HCT116 (cell line): ENCODE measurements at regions not wholly inside any gene's neighbourhood (a gene's known extent, or its start where the extent isn't known, plus 50 kb on each side); places are given as distances from the start of the nearest gene placed in this dataset.

Experiments used
- ATAC-seq: fragments of 200-7000 bp; cut with Tn5 transposase; 2 replicates; pipeline ENCODE4 v1.9.1; 2020; ENCODE audit warnings: mild to moderate bottlenecking, moderate library complexity
- BruUV-seq: library from RNA; stranded (reverse); fragments of 400-500 nt; replicated peaks from 2 replicates; lab custom pipeline; 2021; lab: Mats Ljungman, UMichigan
- CTCF ChIA-PET: fragments of 300-600 bp; sonication (Branson Sonifier 250); formaldehyde crosslinking; loops from one replicate; lab custom pipeline; 2021; ENCODE audit warnings: antibody characterized with exemption; lab: Charles Lee
- POLR2A ChIA-PET: fragments of 300-600, 350-600 bp; sonication (Branson Sonifier 250); formaldehyde crosslinking; loops from one replicate; lab custom pipeline; 2021; ENCODE audit warnings: antibody characterized with exemption; lab: Charles Lee
- RAD21 ChIA-PET, 2 experiments: fragments of 300-600 bp; sonication (Branson Sonifier 250); formaldehyde crosslinking; loops; one replicate each; lab custom pipeline; 2023; ENCODE audit warnings: low total read pairs in 2 of 2; ENCODE audit not compliant: uncharacterized antibody in 2 of 2, unreplicated experiment in 2 of 2, low non-redundant PET in 1 of 2; lab: Charles Lee
- DNase-seq: peaks from one replicate; pipeline ENCODE4 v3.0.0-alpha.2; 2010; ENCODE audit warnings: low read depth, low spot score
- H2AFZ ChIP-seq: fragments of 200-600 bp; shearing (Covaris generic), sonication (generic); 2 replicates; pipeline ENCODE4 v1.6.1; 2017; ENCODE audit warnings: low read depth, mixed run types, mixed read lengths, antibody characterized with exemption, low read length; ENCODE audit not compliant: poor library complexity, severe bottlenecking
- H3K27ac ChIP-seq: 2 replicates; pipeline ENCODE4 v1.5.1; 2012; ENCODE audit warnings: low read depth, low read length
- H3K27me3 ChIP-seq: fragments of 200-600 bp; sonication (generic); 2 replicates; pipeline ENCODE4 v1.6.1; 2016; ENCODE audit warnings: mixed run types, low read length, mixed read lengths; ENCODE audit not compliant: insufficient read depth
- H3K36me3 ChIP-seq, 2 experiments: fragments of 200-500 bp in 1 of 2; fragments of 200-600 bp in 1 of 2; sonication (Bioruptor generic) in 1 of 2; sonication (generic) in 1 of 2; 2 replicates each; pipeline versions ENCODE4 v1.5.1 to v1.6.1; 2014 to 2016; ENCODE audit warnings: low read length in 2 of 2, inconsistent platforms in 1 of 2, mixed read lengths in 1 of 2, mixed run types in 1 of 2; ENCODE audit not compliant: insufficient read depth in 2 of 2, control insufficient read depth in 1 of 2
- H3K4me1 ChIP-seq, 2 experiments: fragments of 200-600 bp in 1 of 2; sonication (generic) in 1 of 2; 2 replicates each; pipeline versions ENCODE4 v1.5.1 to v1.6.1; 2012 to 2017; ENCODE audit warnings: low read length in 2 of 2, inconsistent platforms in 1 of 2, mild to moderate bottlenecking in 1 of 2, mixed read lengths in 1 of 2, mixed run types in 1 of 2, moderate library complexity in 1 of 2; ENCODE audit not compliant: insufficient read depth in 2 of 2, control insufficient read depth in 1 of 2
- H3K4me2 ChIP-seq: fragments of 200-600 bp; sonication (generic); 2 replicates; pipeline ENCODE4 v1.6.1; 2017; ENCODE audit warnings: mixed run types, low read length, mixed read lengths
- H3K4me3 ChIP-seq, 2 experiments: fragments of 200-600 bp in 1 of 2; sonication (generic) in 1 of 2; replicated peaks in 1 of 2; 2 replicates each; pipeline ENCODE4 v1.5.1; 2011 to 2016; ENCODE audit warnings: low read length in 2 of 2, control low read depth in 1 of 2, low read depth in 1 of 2, mild to moderate bottlenecking in 1 of 2, mixed read lengths in 1 of 2, mixed run types in 1 of 2
- H3K79me2 ChIP-seq: fragments of 200-600 bp; sonication (generic); 2 replicates; pipeline ENCODE4 v1.6.1; 2017; ENCODE audit warnings: mild to moderate bottlenecking, mixed run types, low read length, moderate library complexity, mixed read lengths; ENCODE audit not compliant: insufficient read depth
- H3K9ac ChIP-seq: fragments of 200-600 bp; sonication (generic); 2 replicates; pipeline ENCODE4 v1.6.1; 2016; ENCODE audit warnings: low read length, mixed read lengths
- H3K9me2 ChIP-seq: fragments of 200-600 bp; sonication (generic), shearing (Covaris generic); 2 replicates; pipeline ENCODE4 v1.6.1; 2017; ENCODE audit warnings: mixed run types, mild to moderate bottlenecking, moderate library complexity; ENCODE audit not compliant: insufficient read depth
- H3K9me3 ChIP-seq, 2 experiments: fragments of 200-500 bp in 1 of 2; fragments of 200-600 bp in 1 of 2; sonication (Bioruptor generic) in 1 of 2; sonication (generic) in 1 of 2; 2 replicates each; pipeline ENCODE4 v1.6.1; 2014 to 2017; ENCODE audit warnings: low read length in 2 of 2, mixed read lengths in 2 of 2, inconsistent platforms in 1 of 2, low read depth in 1 of 2, mild to moderate bottlenecking in 1 of 2, mixed run types in 1 of 2, moderate library complexity in 1 of 2; ENCODE audit not compliant: control insufficient read depth in 1 of 2, insufficient read depth in 1 of 2
- H4K20me1 ChIP-seq: fragments of 200-600 bp; sonication (generic), shearing (Covaris generic); 2 replicates; pipeline ENCODE4 v1.6.1; 2017; ENCODE audit warnings: mixed run types, mild to moderate bottlenecking, moderate library complexity; ENCODE audit not compliant: insufficient read depth
- ATF3 ChIP-seq: IDR thresholded peaks from 2 replicates; pipeline ENCODE4 v1.6.1; 2012
- CTCF ChIP-seq, 3 experiments: fragments of 200-600 bp in 1 of 3; sonication (generic) in 1 of 3; IDR thresholded peaks in 2 of 3; conservative IDR thresholded peaks in 1 of 3; 2 replicates each; pipeline ENCODE4 v1.5.1; 2012 to 2017; ENCODE audit warnings: low read depth in 2 of 3, low read length in 2 of 3, antibody characterized with exemption in 1 of 3, borderline replicate concordance in 1 of 3, control low read depth in 1 of 3, mild to moderate bottlenecking in 1 of 3, mixed read lengths in 1 of 3, mixed run types in 1 of 3, moderate library complexity in 1 of 3; ENCODE audit not compliant: insufficient read depth in 1 of 3
- EZH2phosphoT487 ChIP-seq: fragments of 200-600 bp; IDR thresholded peaks from 2 replicates; pipeline ENCODE4 v1.6.1; 2018; ENCODE audit warnings: antibody characterized with exemption, borderline replicate concordance
- JUND ChIP-seq: IDR thresholded peaks from 2 replicates; pipeline ENCODE4 v1.6.1; 2012
- POLR2A ChIP-seq: IDR thresholded peaks from 2 replicates; pipeline ENCODE4 v1.7.0; 2011; ENCODE audit warnings: borderline replicate concordance; ENCODE audit not compliant: insufficient read depth, insufficient read length; ENCODE audit errors: extremely low read depth
- POLR2AphosphoS5 ChIP-seq: IDR thresholded peaks from 2 replicates; pipeline ENCODE4 v1.6.1; 2011; ENCODE audit warnings: mild to moderate bottlenecking, low read depth, low read length, moderate library complexity
- RAD21 ChIP-seq: IDR thresholded peaks from 2 replicates; pipeline ENCODE4 v1.6.1; 2012; ENCODE audit warnings: low read depth, mild to moderate bottlenecking
- SIN3A ChIP-seq: IDR thresholded peaks from 2 replicates; pipeline ENCODE4 v1.6.1; 2012; ENCODE audit warnings: low read depth
- SP1 ChIP-seq: IDR thresholded peaks from 2 replicates; pipeline ENCODE4 v1.6.1; 2012; ENCODE audit warnings: low read depth
- SRF ChIP-seq: IDR thresholded peaks from 2 replicates; pipeline ENCODE4 v1.6.1; 2012; ENCODE audit warnings: low read depth
- TCF7L2 ChIP-seq: IDR thresholded peaks from 2 replicates; pipeline ENCODE4 v1.7.0; 2011; ENCODE audit warnings: borderline replicate concordance, inconsistent platforms; ENCODE audit not compliant: insufficient read depth, insufficient read length; ENCODE audit errors: extremely low read depth
- ZBTB33 ChIP-seq: IDR thresholded peaks from 2 replicates; pipeline ENCODE4 v1.6.1; 2011; ENCODE audit warnings: mild to moderate bottlenecking, low read length, moderate library complexity; ENCODE audit not compliant: insufficient replicate concordance; ENCODE audit errors: extremely low read depth
- intact Hi-C: fragments of 100-400 bp; cut with micrococcal nuclease; formaldehyde crosslinking; loops from 2 replicates; pipeline ENCODE4 v1.10.0; 2022

- no peak for ATAC-seq
- no peak for TF ChIP-seq POLR2A
- no peak for TF ChIP-seq POLR2AphosphoS5
- no peak for TF ChIP-seq SIN3A
- no peak for TF ChIP-seq ATF3
- no peak for TF ChIP-seq ZBTB33
- TF ChIP-seq RAD21: no peak
- no peak for TF ChIP-seq SRF
- TF ChIP-seq SP1: no peak
- POLR2A ChIA-PET: no interaction called here
- no TSS peak for BruUV-seq
- Histone ChIP-seq H4K20me1 (no peaks in the 10 kb centered on the region), H3K9me3 (no peaks in the 10 kb centered on the region), H2AFZ (no peak overlapping the region), H3K36me3 (no peaks in the 10 kb centered on the region), H3K27me3 (no peaks in the 10 kb centered on the region), H3K4me1 (no peaks in the 10 kb centered on the region), H3K79me2 (no peaks in the 10 kb centered on the region), H3K4me2 (no peak overlapping the region), H3K27ac (no peak overlapping the region), H3K9me2 (no peaks in the 10 kb centered on the region), H3K4me3 (no peak overlapping the region), H3K9ac (no peak overlapping the region)
- CTCF ChIA-PET: no interaction called here
- DNase-seq: no peak
- RAD21 ChIA-PET: no interaction called here
- intact Hi-C loops: no loop called here
Measured at GRCh38 chrX:43504394-43504793, 151.7 kb upstream of the MAOA start.

GRCh38 chrX:43505769-43506168 lies 150.3 kb upstream of the MAOA start:
- ChIA-PET POLR2A (no interaction called here), CTCF (no interaction called here), RAD21 (no interaction called here)
- Histone ChIP-seq H3K36me3 (no peaks in the 10 kb centered on the region), H3K9me2 (no peaks in the 10 kb centered on the region), H3K4me2 (no peak overlapping the region), H3K27ac (no peak overlapping the region), H3K9me3 (no peaks in the 10 kb centered on the region), H3K9ac (no peak overlapping the region), H3K27me3 (no peaks in the 10 kb centered on the region), H3K79me2 (no peaks in the 10 kb centered on the region), H2AFZ (no peak overlapping the region), H3K4me1 (no peaks in the 10 kb centered on the region), H4K20me1 (no peaks in the 10 kb centered on the region), H3K4me3 (no peak overlapping the region)
- intact Hi-C loops: no loop called here
- BruUV-seq: no TSS peak
- DNase-seq (no peak), ATAC-seq (no peak)
- no peak for TF ChIP-seq EZH2phosphoT487
- TF ChIP-seq CTCF (IDR thresholded peaks at IDR 0.05 in 2 of 3, conservative IDR thresholded peaks at IDR 0.05 in 1 of 3; ENCODE audit: borderline replicate concordance in 1 of 3, insufficient read depth in 1 of 3, low read depth in 2 of 3, low read length in 2 of 3): no peak
- no peak for TF ChIP-seq SIN3A
- no peak for TF ChIP-seq JUND
- no peak for TF ChIP-seq TCF7L2
- no peak for TF ChIP-seq SP1
